ENCODE measurements at regions not wholly inside any gene's neighbourhood (a gene's known extent, or its start where the extent isn't known, plus 50 kb on each side); places are given as distances from the start of the nearest gene placed in this dataset.
A peak's percentile ranks its signal among the peaks of the same experiment; 100 is the strongest.
"Not testable (repeated sequence)": the region's sequence is repeated elsewhere in the genome, so short reads cannot be mapped to it uniquely, and the experiment has no call there.

DNA sequence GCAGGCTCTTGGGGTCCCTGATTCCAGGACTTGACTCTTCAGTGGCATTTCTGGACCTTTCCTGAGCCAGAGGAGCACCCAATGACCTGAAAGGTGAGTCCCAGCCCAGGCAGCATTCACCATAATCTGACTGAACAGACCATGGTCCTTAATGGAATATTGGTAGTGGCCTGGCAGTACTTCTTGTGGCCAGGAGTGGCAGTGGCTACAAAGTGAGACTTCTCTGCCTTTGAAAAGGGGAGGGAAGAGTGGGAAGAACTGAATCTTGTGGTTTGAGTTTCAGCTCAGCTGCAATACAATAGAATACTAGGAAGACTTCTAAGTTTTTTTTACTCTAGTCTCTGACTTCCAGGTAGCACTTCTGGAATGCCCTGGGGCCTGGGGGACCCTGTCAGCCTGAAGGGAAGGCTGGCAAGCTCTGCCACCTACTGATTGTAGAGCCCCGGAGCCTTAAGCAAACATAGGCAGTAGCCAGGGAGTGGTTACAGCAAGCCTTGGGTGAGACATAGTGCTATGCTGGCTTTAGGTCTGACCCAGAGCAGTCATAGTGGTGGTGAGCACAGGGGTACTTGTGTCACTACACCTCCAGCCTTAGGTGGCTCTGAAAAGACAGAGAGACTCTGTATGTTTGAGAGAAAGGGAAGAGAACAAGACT lies 674.2 kb upstream of the MANEA start:
- Histone ChIP-seq H3K4me3 (ENCODE audit: low read length) (no peak overlapping the region), H3K27ac (ENCODE audit: low read depth, low read length) (no peak overlapping the region), H2BK5ac (ENCODE audit: low read length) (no peak overlapping the region), H3K56ac (ENCODE audit: low read length) (no peak overlapping the region), H2BK120ac (ENCODE audit: low read depth, low read length) (no peak overlapping the region), H2BK15ac (replicated peaks; ENCODE audit: low read depth) (no peak overlapping the region), H2AK5ac (ENCODE audit: low read length) (no peak overlapping the region), H3K36me3 (ENCODE audit: control insufficient read depth, insufficient read depth, low read length) (no peaks in the 10 kb centered on the region), H4K5ac (ENCODE audit: low read length) (no peak overlapping the region), H4K8ac (ENCODE audit: low read depth, low read length) (no peak overlapping the region), H3K4ac (ENCODE audit: low read depth, low read length) (no peak overlapping the region), H3K27me3 (ENCODE audit: insufficient read depth, low read length, poor library complexity) (no peaks in the 10 kb centered on the region), H3K23ac (ENCODE audit: low read length) (no peak overlapping the region), H3K9ac (ENCODE audit: low read length) (no peak overlapping the region), H3K4me2 (ENCODE audit: low read length) (no peak overlapping the region), H3K79me1 (ENCODE audit: low read length) (no peaks in the 10 kb centered on the region), H3K18ac (ENCODE audit: low read length) (no peak overlapping the region), H3K79me2 (ENCODE audit: control insufficient read depth, insufficient read depth, low read length) (no peaks in the 10 kb centered on the region), H3K4me1 (ENCODE audit: control insufficient read depth, low read depth, low read length) (no peaks in the 10 kb centered on the region)
- WGBS (ENCODE audit: extremely low coverage, insufficient coverage, low lambda C conversion rate): no CpG with 5 or more reads among the region's 1 CpG
- DNase-seq: peak; percentile 58

DNA sequence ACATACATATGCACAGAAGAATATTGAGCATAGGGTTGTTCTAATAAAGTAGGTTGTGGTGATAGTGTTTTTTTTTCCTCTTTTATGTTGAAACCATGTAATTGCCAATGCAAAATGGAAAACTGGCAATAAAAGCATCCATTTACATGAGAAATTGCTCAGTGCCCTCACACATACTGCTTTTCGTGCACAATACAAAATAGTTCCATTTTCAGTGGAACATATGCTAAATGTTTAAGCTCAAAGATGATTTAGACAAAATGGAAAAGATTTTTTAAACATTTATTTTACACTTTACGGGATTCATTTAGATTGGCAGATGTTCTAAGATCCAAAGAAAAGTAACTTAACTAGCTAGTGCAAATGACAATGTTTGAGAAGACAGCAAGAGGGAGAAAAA lies 678.1 kb upstream of the MANEA start:
- Histone ChIP-seq H3K4me3 (ENCODE audit: low read length) (no peak overlapping the region), H3K79me1 (ENCODE audit: low read length) (no peaks in the 10 kb centered on the region), H2BK5ac (ENCODE audit: low read length) (no peak overlapping the region), H2BK120ac (ENCODE audit: low read depth, low read length) (no peak overlapping the region), H3K56ac (ENCODE audit: low read length) (no peak overlapping the region), H3K27ac (ENCODE audit: low read depth, low read length) (no peak overlapping the region), H3K27me3 (ENCODE audit: insufficient read depth, low read length, poor library complexity) (no peaks in the 10 kb centered on the region), H3K18ac (ENCODE audit: low read length) (no peak overlapping the region), H3K79me2 (ENCODE audit: control insufficient read depth, insufficient read depth, low read length) (no peaks in the 10 kb centered on the region), H3K36me3 (ENCODE audit: control insufficient read depth, insufficient read depth, low read length) (no peaks in the 10 kb centered on the region), H3K23ac (ENCODE audit: low read length) (no peak overlapping the region), H4K8ac (ENCODE audit: low read depth, low read length) (no peak overlapping the region), H2AK5ac (ENCODE audit: low read length) (no peak overlapping the region), H3K4me2 (ENCODE audit: low read length) (no peak overlapping the region), H3K9ac (ENCODE audit: low read length) (no peak overlapping the region), H3K4me1 (ENCODE audit: control insufficient read depth, low read depth, low read length) (no peaks in the 10 kb centered on the region), H2BK15ac (replicated peaks; ENCODE audit: low read depth) (no peak overlapping the region), H3K4ac (ENCODE audit: low read depth, low read length) (no peak overlapping the region), H4K5ac (ENCODE audit: low read length) (no peak overlapping the region)
- no CpG with 5 or more reads among the region's 2 CpGs for WGBS (ENCODE audit: extremely low coverage, insufficient coverage, low lambda C conversion rate)
- DNase-seq: no peak

DNA sequence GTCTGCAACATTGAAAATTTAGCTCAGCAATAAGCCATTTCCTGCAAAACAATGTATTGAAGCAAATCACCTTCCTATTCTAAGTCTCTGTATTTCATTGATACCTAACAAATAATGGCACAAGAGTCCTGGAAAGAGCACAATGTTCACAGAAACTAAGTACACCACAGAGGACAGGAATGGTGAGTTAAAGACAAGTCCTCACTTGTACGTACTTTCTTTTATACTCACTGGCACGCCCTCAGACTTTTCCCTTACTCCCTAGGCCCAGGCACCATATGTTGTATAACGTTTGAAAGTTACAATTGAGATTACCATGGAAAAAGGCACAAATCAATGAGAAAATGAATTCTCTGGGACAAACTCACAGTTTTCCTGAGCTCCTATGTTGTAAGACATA lies 683.0 kb upstream of the MANEA start:
- WGBS (ENCODE audit: extremely low coverage, insufficient coverage, low lambda C conversion rate): no CpG with 5 or more reads among the region's 3 CpGs
- H2BK15ac ChIP-seq (replicated peaks; ENCODE audit: low read depth): no peak overlapping the region
- H2BK5ac ChIP-seq (ENCODE audit: low read length): no peak overlapping the region
- no peaks in the 10 kb centered on the region for H3K36me3 ChIP-seq (ENCODE audit: control insufficient read depth, insufficient read depth, low read length)
- H3K4ac ChIP-seq (ENCODE audit: low read depth, low read length): no peak overlapping the region
- H3K9ac ChIP-seq (ENCODE audit: low read length): no peak overlapping the region
- H3K79me1 ChIP-seq (ENCODE audit: low read length): no peaks in the 10 kb centered on the region
- no peak overlapping the region for H3K27ac ChIP-seq (ENCODE audit: low read depth, low read length)
- DNase-seq: no peak
- H3K27me3 ChIP-seq (ENCODE audit: insufficient read depth, low read length, poor library complexity): no peaks in the 10 kb centered on the region
- no peak overlapping the region for H2AK5ac ChIP-seq (ENCODE audit: low read length)
- no peak overlapping the region for H4K5ac ChIP-seq (ENCODE audit: low read length)
- no peak overlapping the region for H4K8ac ChIP-seq (ENCODE audit: low read depth, low read length)
- no peaks in the 10 kb centered on the region for H3K79me2 ChIP-seq (ENCODE audit: control insufficient read depth, insufficient read depth, low read length)
- no peak overlapping the region for H2BK120ac ChIP-seq (ENCODE audit: low read depth, low read length)
- no peaks in the 10 kb centered on the region for H3K4me1 ChIP-seq (ENCODE audit: control insufficient read depth, low read depth, low read length)
- H3K18ac ChIP-seq (ENCODE audit: low read length): no peak overlapping the region
- H3K23ac ChIP-seq (ENCODE audit: low read length): no peak overlapping the region
- no peak overlapping the region for H3K56ac ChIP-seq (ENCODE audit: low read length)
- H3K4me3 ChIP-seq (ENCODE audit: low read length): no peak overlapping the region
- no peak overlapping the region for H3K4me2 ChIP-seq (ENCODE audit: low read length)

DNA sequence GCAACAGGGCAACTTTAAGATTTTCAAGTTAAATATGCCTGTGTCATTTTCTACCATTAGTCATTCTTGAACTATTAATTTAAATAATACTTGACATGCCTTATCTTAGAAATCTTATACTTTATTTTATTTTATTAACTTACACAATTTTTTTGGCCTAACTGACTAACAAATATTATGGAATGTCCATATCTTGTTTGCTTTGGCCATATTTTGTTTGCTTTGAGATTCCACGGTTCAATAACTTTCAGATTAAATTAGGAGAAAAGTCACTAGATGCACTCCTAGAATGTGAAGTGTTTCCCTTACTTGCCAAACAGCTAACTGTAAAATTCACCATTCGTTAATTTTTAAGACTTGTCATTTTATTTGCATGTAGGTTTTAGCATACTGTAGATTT lies 684.0 kb upstream of the MANEA start:
- no peak overlapping the region for H4K8ac ChIP-seq (ENCODE audit: low read depth, low read length)
- no peak overlapping the region for H3K4me2 ChIP-seq (ENCODE audit: low read length)
- no peak overlapping the region for H2BK120ac ChIP-seq (ENCODE audit: low read depth, low read length)
- no CpG with 5 or more reads among the region's 2 CpGs for WGBS (ENCODE audit: extremely low coverage, insufficient coverage, low lambda C conversion rate)
- no peak overlapping the region for H3K9ac ChIP-seq (ENCODE audit: low read length)
- H3K36me3 ChIP-seq (ENCODE audit: control insufficient read depth, insufficient read depth, low read length): no peaks in the 10 kb centered on the region
- no peaks in the 10 kb centered on the region for H3K79me1 ChIP-seq (ENCODE audit: low read length)
- H2AK5ac ChIP-seq (ENCODE audit: low read length): no peak overlapping the region
- no peak overlapping the region for H3K27ac ChIP-seq (ENCODE audit: low read depth, low read length)
- H2BK5ac ChIP-seq (ENCODE audit: low read length): no peak overlapping the region
- no peak overlapping the region for H3K4me3 ChIP-seq (ENCODE audit: low read length)
- no peak overlapping the region for H3K4ac ChIP-seq (ENCODE audit: low read depth, low read length)
- no peak overlapping the region for H3K23ac ChIP-seq (ENCODE audit: low read length)
- no peak overlapping the region for H3K56ac ChIP-seq (ENCODE audit: low read length)
- H4K5ac ChIP-seq (ENCODE audit: low read length): no peak overlapping the region
- H2BK15ac ChIP-seq (replicated peaks; ENCODE audit: low read depth): no peak overlapping the region
- H3K27me3 ChIP-seq (ENCODE audit: insufficient read depth, low read length, poor library complexity): no peaks in the 10 kb centered on the region
- no peaks in the 10 kb centered on the region for H3K79me2 ChIP-seq (ENCODE audit: control insufficient read depth, insufficient read depth, low read length)
- H3K4me1 ChIP-seq (ENCODE audit: control insufficient read depth, low read depth, low read length): no peaks in the 10 kb centered on the region
- DNase-seq: no peak
- no peak overlapping the region for H3K18ac ChIP-seq (ENCODE audit: low read length)

DNA sequence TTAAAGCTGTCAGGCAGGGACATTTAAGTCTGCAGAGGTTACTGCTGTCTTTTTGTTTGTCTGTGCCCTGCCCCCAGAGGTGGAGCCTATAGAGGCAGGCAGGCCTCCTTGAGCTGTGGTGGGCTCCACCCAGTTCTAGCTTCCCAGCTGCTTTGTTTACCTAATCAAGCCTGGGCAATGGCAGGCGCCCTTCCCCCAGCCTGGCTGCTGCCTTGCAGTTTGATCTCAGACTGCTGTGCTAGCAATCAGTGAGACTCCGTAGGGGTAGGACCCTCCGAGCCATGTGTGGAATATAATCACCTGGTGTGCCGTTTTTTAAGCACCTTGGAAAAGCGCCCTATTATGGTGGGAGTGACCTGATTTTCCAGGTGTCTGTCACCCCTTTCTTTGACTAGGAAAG lies 703.5 kb upstream of the MANEA start:
- not testable (repeated sequence) for H3K56ac ChIP-seq (ENCODE audit: low read length); H4K8ac ChIP-seq (ENCODE audit: low read depth, low read length); H3K4me1 ChIP-seq (ENCODE audit: control insufficient read depth, low read depth, low read length); H2AK5ac ChIP-seq (ENCODE audit: low read length); H3K4me2 ChIP-seq (ENCODE audit: low read length); H3K4me3 ChIP-seq (ENCODE audit: low read length); H2BK5ac ChIP-seq (ENCODE audit: low read length); H3K36me3 ChIP-seq (ENCODE audit: control insufficient read depth, insufficient read depth, low read length); H3K9ac ChIP-seq (ENCODE audit: low read length); H4K5ac ChIP-seq (ENCODE audit: low read length); H3K4ac ChIP-seq (ENCODE audit: low read depth, low read length); H3K18ac ChIP-seq (ENCODE audit: low read length); H3K79me2 ChIP-seq (ENCODE audit: control insufficient read depth, insufficient read depth, low read length); H3K27ac ChIP-seq (ENCODE audit: low read depth, low read length); H2BK120ac ChIP-seq (ENCODE audit: low read depth, low read length); H2BK15ac ChIP-seq (replicated peaks; ENCODE audit: low read depth); H3K27me3 ChIP-seq (ENCODE audit: insufficient read depth, low read length, poor library complexity); H3K79me1 ChIP-seq (ENCODE audit: low read length); H3K23ac ChIP-seq (ENCODE audit: low read length)
- peak; percentile 16 for DNase-seq
- no CpG with 5 or more reads among the region's 5 CpGs for WGBS (ENCODE audit: extremely low coverage, insufficient coverage, low lambda C conversion rate)

DNA sequence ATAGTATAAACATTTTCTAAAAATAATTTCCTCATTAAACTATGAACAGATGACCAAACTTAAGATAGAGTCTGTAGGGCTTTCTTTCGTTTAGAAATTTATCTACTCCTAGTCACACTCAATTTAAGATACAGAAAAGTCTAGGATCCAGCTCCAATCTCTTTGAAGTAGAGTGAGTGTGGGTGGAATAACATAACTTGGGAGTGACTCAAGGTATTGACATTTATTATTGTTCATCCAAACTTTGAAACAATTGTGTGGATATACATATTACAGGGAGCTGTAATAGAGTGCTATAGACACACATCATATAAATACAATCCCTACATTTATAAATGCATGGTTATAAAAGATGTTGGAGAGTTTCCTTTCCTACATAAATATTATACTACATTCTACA lies 715.2 kb upstream of the MANEA start:
- Histone ChIP-seq H2AK5ac (ENCODE audit: low read length) (no peak overlapping the region), H3K4ac (ENCODE audit: low read depth, low read length) (no peak overlapping the region), H2BK120ac (ENCODE audit: low read depth, low read length) (no peak overlapping the region), H3K23ac (ENCODE audit: low read length) (no peak overlapping the region), H3K79me1 (ENCODE audit: low read length) (no peaks in the 10 kb centered on the region), H3K4me1 (ENCODE audit: control insufficient read depth, low read depth, low read length) (peaks cover 4% of the 10 kb centered on the region), H3K9ac (ENCODE audit: low read length) (no peak overlapping the region), H3K56ac (ENCODE audit: low read length) (no peak overlapping the region), H4K8ac (ENCODE audit: low read depth, low read length) (no peak overlapping the region), H3K4me2 (ENCODE audit: low read length) (no peak overlapping the region), H3K27me3 (ENCODE audit: insufficient read depth, low read length, poor library complexity) (no peaks in the 10 kb centered on the region), H2BK15ac (replicated peaks; ENCODE audit: low read depth) (no peak overlapping the region), H3K36me3 (ENCODE audit: control insufficient read depth, insufficient read depth, low read length) (no peaks in the 10 kb centered on the region), H3K27ac (ENCODE audit: low read depth, low read length) (no peak overlapping the region), H3K18ac (ENCODE audit: low read length) (no peak overlapping the region), H4K5ac (ENCODE audit: low read length) (no peak overlapping the region), H3K79me2 (ENCODE audit: control insufficient read depth, insufficient read depth, low read length) (no peaks in the 10 kb centered on the region), H3K4me3 (ENCODE audit: low read length) (no peak overlapping the region), H2BK5ac (ENCODE audit: low read length) (no peak overlapping the region)
- DNase-seq: no peak
- no CpG with 5 or more reads among the region's 1 CpG for WGBS (ENCODE audit: extremely low coverage, insufficient coverage, low lambda C conversion rate)
